Mesendoderm (in vitro differentiated cells): ENCODE measurements at regions not wholly inside any gene's neighbourhood (a gene's known extent, or its start where the extent isn't known, plus 50 kb on each side); places are given as distances from the start of the nearest gene placed in this dataset.

ENCODE experiments used
- DNase-seq: peaks from one replicate; pipeline ENCODE4 v3.0.0; 2013
- H2AK5ac ChIP-seq: 2 replicates; pipeline ENCODE4 v1.6.1; 2013; ENCODE audit warnings: low read length, inconsistent platforms
- H2BK120ac ChIP-seq: 2 replicates; pipeline ENCODE4 v1.6.1; 2013; ENCODE audit warnings: low read depth, mild to moderate bottlenecking, low read length, moderate library complexity, mixed read lengths
- H2BK15ac ChIP-seq: replicated peaks from 2 replicates; pipeline ENCODE4 v1.6.1; 2013; ENCODE audit warnings: low read depth, mild to moderate bottlenecking, moderate library complexity
- H2BK5ac ChIP-seq: 2 replicates; pipeline ENCODE4 v1.6.1; 2013; ENCODE audit warnings: low read length, inconsistent platforms
- H3K18ac ChIP-seq: 2 replicates; pipeline ENCODE4 v1.6.1; 2013; ENCODE audit warnings: mild to moderate bottlenecking, low read length, mixed read lengths
- H3K23ac ChIP-seq: one replicate; pipeline ENCODE4 v1.6.1; 2013; ENCODE audit warnings: low read length
- H3K27ac ChIP-seq: 2 replicates; pipeline ENCODE4 v1.5.1; 2013; ENCODE audit warnings: low read depth, mild to moderate bottlenecking, inconsistent platforms, low read length, moderate library complexity
- H3K27me3 ChIP-seq: 2 replicates; pipeline ENCODE4 v1.6.1; 2013; ENCODE audit warnings: low read length, control low read depth, mild to moderate bottlenecking, inconsistent platforms; ENCODE audit not compliant: insufficient read depth, poor library complexity
- H3K36me3 ChIP-seq: 2 replicates; pipeline ENCODE4 v1.6.1; 2013; ENCODE audit warnings: low read length, inconsistent platforms; ENCODE audit not compliant: control insufficient read depth, insufficient read depth
- H3K4ac ChIP-seq: one replicate; pipeline ENCODE4 v1.6.1; 2013; ENCODE audit warnings: low read depth, mild to moderate bottlenecking, low read length, moderate library complexity
- H3K4me1 ChIP-seq: 2 replicates; pipeline ENCODE4 v1.6.1; 2013; ENCODE audit warnings: low read depth, low read length, inconsistent platforms; ENCODE audit not compliant: control insufficient read depth
- H3K4me2 ChIP-seq: 2 replicates; pipeline ENCODE4 v1.6.1; 2013; ENCODE audit warnings: low read length
- H3K4me3 ChIP-seq: 2 replicates; pipeline ENCODE4 v1.5.1; 2013; ENCODE audit warnings: mild to moderate bottlenecking, low read length
- H3K56ac ChIP-seq: one replicate; pipeline ENCODE4 v1.6.1; 2013; ENCODE audit warnings: low read length
- H3K79me1 ChIP-seq: 2 replicates; pipeline ENCODE4 v1.6.1; 2013; ENCODE audit warnings: low read length, inconsistent platforms
- H3K79me2 ChIP-seq: 2 replicates; pipeline ENCODE4 v1.6.1; 2013; ENCODE audit warnings: mild to moderate bottlenecking, low read length; ENCODE audit not compliant: control insufficient read depth, insufficient read depth
- H3K9ac ChIP-seq: 2 replicates; pipeline ENCODE4 v1.6.1; 2013; ENCODE audit warnings: low read length, inconsistent platforms
- H4K5ac ChIP-seq: one replicate; pipeline ENCODE4 v1.6.1; 2013; ENCODE audit warnings: low read length
- H4K8ac ChIP-seq: one replicate; pipeline ENCODE4 v1.6.1; 2013; ENCODE audit warnings: low read depth, mild to moderate bottlenecking, control low read depth, low read length, moderate library complexity
- WGBS: extraction: QIAGEN DNeasy Blood & Tissue Kit; methylation state at CpG from one replicate; pipeline ENCODE4 v1.1.7; 2013; ENCODE audit warnings: low lambda C conversion rate, missing lambda C conversion rate; ENCODE audit not compliant: insufficient coverage; ENCODE audit errors: extremely low coverage; 5-methylcytosine and 5-hydroxymethylcytosine counted together

DNA sequence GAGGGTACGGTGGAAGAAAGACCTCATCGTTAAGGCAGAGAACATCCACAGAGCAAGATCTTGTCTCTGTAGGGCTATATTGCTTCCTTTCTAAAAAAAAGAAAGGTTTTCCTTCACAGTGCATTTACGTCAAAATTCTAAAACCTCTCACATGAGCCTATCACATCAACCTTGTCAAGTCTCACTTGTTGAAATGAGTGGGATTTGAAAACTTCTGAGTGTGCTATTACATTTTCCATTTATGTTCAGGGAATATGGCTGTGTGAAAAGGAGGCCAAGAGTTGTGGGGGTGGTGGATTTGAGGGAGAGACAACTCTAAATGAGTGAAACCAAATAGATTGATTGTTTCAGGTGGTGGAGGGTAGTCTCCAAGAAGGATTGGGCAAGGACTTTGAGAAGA lies 147.1 kb upstream of the MPDZ start:
- Histone ChIP-seq H3K27ac (no peak overlapping the region), H3K4me3 (no peak overlapping the region), H3K23ac (no peak overlapping the region), H3K4me2 (no peak overlapping the region), H2BK120ac (no peak overlapping the region), H2AK5ac (no peak overlapping the region), H3K79me1 (no peaks in the 10 kb centered on the region), H3K4me1 (no peaks in the 10 kb centered on the region), H2BK5ac (no peak overlapping the region), H2BK15ac (no peak overlapping the region), H3K27me3 (no peaks in the 10 kb centered on the region), H3K79me2 (no peaks in the 10 kb centered on the region), H3K36me3 (no peaks in the 10 kb centered on the region), H4K5ac (no peak overlapping the region), H3K9ac (no peak overlapping the region), H3K4ac (no peak overlapping the region), H3K18ac (no peak overlapping the region), H4K8ac (no peak overlapping the region), H3K56ac (no peak overlapping the region)
- WGBS, result no CpG with 5 or more reads among the region's 3 CpGs
- no peak for DNase-seq

DNA sequence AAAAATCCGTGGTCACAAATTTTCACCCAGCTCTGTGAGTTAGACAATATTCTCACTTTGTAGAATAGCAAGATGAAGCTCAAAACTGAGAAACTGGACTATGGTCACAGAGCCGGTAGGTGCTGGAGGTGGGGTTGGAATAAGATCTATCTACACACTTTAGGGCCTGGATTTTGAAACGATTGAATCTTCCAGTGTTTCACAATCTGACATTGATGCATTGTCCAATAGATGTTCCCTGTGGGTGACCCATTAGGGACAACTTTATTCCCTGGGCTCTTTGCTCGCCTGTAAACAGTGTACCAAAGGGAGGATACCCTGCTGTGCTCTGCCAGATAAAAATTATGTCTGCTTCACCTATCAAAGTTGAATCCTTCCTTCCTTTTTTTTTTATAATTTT lies 145.4 kb upstream of the MPDZ start:
- Histone ChIP-seq H3K56ac (no peak overlapping the region), H2BK120ac (no peak overlapping the region), H2BK5ac (no peak overlapping the region), H2BK15ac (no peak overlapping the region), H3K4me3 (no peak overlapping the region), H3K4me1 (no peaks in the 10 kb centered on the region), H3K36me3 (no peaks in the 10 kb centered on the region), H3K27ac (no peak overlapping the region), H4K5ac (no peak overlapping the region), H3K4me2 (no peak overlapping the region), H2AK5ac (no peak overlapping the region), H3K4ac (no peak overlapping the region), H3K23ac (no peak overlapping the region), H3K27me3 (no peaks in the 10 kb centered on the region), H3K79me1 (no peaks in the 10 kb centered on the region), H3K79me2 (no peaks in the 10 kb centered on the region), H3K9ac (no peak overlapping the region), H3K18ac (no peak overlapping the region), H4K8ac (no peak overlapping the region)
- whole genome bisulfite sequencing, result no CpG with 5 or more reads among the region's 4 CpGs
- no peak for DNase-seq

DNA sequence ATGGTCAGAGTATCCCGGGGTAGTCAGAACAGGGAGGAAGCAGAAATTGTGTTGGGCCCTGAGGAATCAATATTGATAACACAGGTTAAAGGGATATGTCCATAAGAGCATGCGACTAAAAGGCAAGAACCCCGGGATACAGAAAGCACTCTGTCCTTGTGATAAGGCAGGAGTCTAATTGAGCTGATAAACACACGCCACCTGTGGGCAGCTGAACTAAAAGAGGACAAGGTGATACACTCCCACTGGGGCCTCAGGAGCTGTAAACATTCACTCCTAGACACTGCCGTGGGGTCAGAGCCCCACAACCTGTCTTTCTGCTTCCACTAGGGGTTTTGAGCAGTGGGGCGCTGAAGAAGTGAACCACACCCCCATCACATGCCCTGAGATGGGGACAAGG lies 144.7 kb upstream of the MPDZ start:
- Histone ChIP-seq H3K23ac (no peak overlapping the region), H3K9ac (no peak overlapping the region), H3K4me2 (no peak overlapping the region), H3K79me1 (no peaks in the 10 kb centered on the region), H2BK5ac (no peak overlapping the region), H3K56ac (no peak overlapping the region), H4K8ac (no peak overlapping the region), H2BK120ac (no peak overlapping the region), H4K5ac (no peak overlapping the region), H3K36me3 (no peaks in the 10 kb centered on the region), H3K79me2 (no peaks in the 10 kb centered on the region), H3K4me3 (no peak overlapping the region), H3K18ac (no peak overlapping the region), H3K4me1 (no peaks in the 10 kb centered on the region), H3K27me3 (no peaks in the 10 kb centered on the region), H2BK15ac (no peak overlapping the region), H3K4ac (no peak overlapping the region), H2AK5ac (no peak overlapping the region), H3K27ac (no peak overlapping the region)
- no CpG with 5 or more reads among the region's 6 CpGs for WGBS
- peak; percentile 39 for DNase-seq

GRCh38 chr9:13414349-13414748 lies 134.9 kb upstream of the MPDZ start:
- H2BK120ac ChIP-seq, result no peak overlapping the region
- H3K79me2 ChIP-seq, result no peaks in the 10 kb centered on the region
- no peaks in the 10 kb centered on the region for H3K4me1 ChIP-seq
- H3K4me2 ChIP-seq, result no peak overlapping the region
- no peaks in the 10 kb centered on the region for H3K27me3 ChIP-seq
- H2BK15ac ChIP-seq, result no peak overlapping the region
- H3K9ac ChIP-seq, result no peak overlapping the region
- no peak overlapping the region for H3K18ac ChIP-seq
- no peak overlapping the region for H3K56ac ChIP-seq
- no peaks in the 10 kb centered on the region for H3K36me3 ChIP-seq
- DNase-seq, result no peak
- no peak overlapping the region for H2BK5ac ChIP-seq
- H2AK5ac ChIP-seq, result no peak overlapping the region
- no peaks in the 10 kb centered on the region for H3K79me1 ChIP-seq
- H3K4ac ChIP-seq, result no peak overlapping the region
- H3K4me3 ChIP-seq, result no peak overlapping the region
- H3K23ac ChIP-seq, result no peak overlapping the region
- H3K27ac ChIP-seq, result no peak overlapping the region
- no peak overlapping the region for H4K5ac ChIP-seq
- H4K8ac ChIP-seq, result no peak overlapping the region

DNA sequence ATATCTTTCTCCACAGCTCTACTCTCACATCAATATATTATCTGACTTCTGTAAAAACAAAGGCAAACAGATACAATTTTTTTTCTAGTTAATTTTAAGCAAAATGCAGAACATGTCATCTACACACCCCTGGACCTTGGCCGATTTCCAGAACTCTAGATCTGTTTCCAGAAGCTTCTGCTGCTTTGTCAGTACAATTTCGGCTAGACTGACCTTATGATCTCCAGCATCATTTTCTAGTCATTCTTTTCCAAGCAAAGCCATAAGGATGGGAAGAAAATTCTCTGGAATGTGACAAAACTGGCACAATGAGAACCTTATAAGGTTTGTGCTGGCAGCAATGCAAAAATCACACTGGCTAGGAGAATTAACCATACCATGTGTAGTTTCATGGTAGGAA lies 132.8 kb upstream of the MPDZ start:
- Histone ChIP-seq H4K8ac (no peak overlapping the region), H3K9ac (no peak overlapping the region)

GRCh38 chr9:13411791-13412190 lies 132.3 kb upstream of the MPDZ start:
- no peak overlapping the region for H3K4me2 ChIP-seq

More for the DNA sequence above, 132.8 kb upstream of the MPDZ start:
- no peak overlapping the region for H3K4me2 ChIP-seq
- H2AK5ac ChIP-seq, result no peak overlapping the region
- no CpG with 5 or more reads among the region's 2 CpGs for WGBS
- no peak overlapping the region for H3K56ac ChIP-seq
- no peak for DNase-seq
- no peak overlapping the region for H4K5ac ChIP-seq
- H3K4ac ChIP-seq, result no peak overlapping the region
- no peaks in the 10 kb centered on the region for H3K36me3 ChIP-seq
- no peak overlapping the region for H2BK120ac ChIP-seq
- H3K79me2 ChIP-seq, result no peaks in the 10 kb centered on the region
- H2BK5ac ChIP-seq, result no peak overlapping the region
- no peaks in the 10 kb centered on the region for H3K79me1 ChIP-seq
- no peak overlapping the region for H3K23ac ChIP-seq
- no peak overlapping the region for H3K4me3 ChIP-seq
- no peaks in the 10 kb centered on the region for H3K27me3 ChIP-seq
- H3K27ac ChIP-seq, result no peak overlapping the region
- H3K18ac ChIP-seq, result no peak overlapping the region
- no peak overlapping the region for H2BK15ac ChIP-seq
- H3K4me1 ChIP-seq, result no peaks in the 10 kb centered on the region

More at GRCh38 chr9:13411791-13412190, 132.3 kb upstream of the MPDZ start:
- H4K8ac ChIP-seq, result no peak overlapping the region
- H3K18ac ChIP-seq, result no peak overlapping the region
- no peak for DNase-seq
- H3K4ac ChIP-seq, result no peak overlapping the region
- H3K4me1 ChIP-seq, result no peaks in the 10 kb centered on the region
- H3K27me3 ChIP-seq, result no peaks in the 10 kb centered on the region
- no peak overlapping the region for H4K5ac ChIP-seq
- H2BK15ac ChIP-seq, result no peak overlapping the region
- H3K79me1 ChIP-seq, result no peaks in the 10 kb centered on the region
- no peak overlapping the region for H2BK5ac ChIP-seq
- H2AK5ac ChIP-seq, result no peak overlapping the region
- H2BK120ac ChIP-seq, result no peak overlapping the region
- H3K23ac ChIP-seq, result no peak overlapping the region
- no peak overlapping the region for H3K9ac ChIP-seq
- no peak overlapping the region for H3K56ac ChIP-seq
- no peak overlapping the region for H3K27ac ChIP-seq
- H3K4me3 ChIP-seq, result no peak overlapping the region
- H3K36me3 ChIP-seq, result no peaks in the 10 kb centered on the region
- H3K79me2 ChIP-seq, result no peaks in the 10 kb centered on the region
